ENCODE measurements at regions not wholly inside any gene's neighbourhood (a gene's known extent, or its start where the extent isn't known, plus 50 kb on each side); places are given as distances from the start of the nearest gene placed in this dataset.

GRCh38 chr11:11155962-11156815 is 196.9 kb downstream of the CSNK2A3 start:
- H3K4me1 Mint-ChIP-seq, result no peaks in the 10 kb centered on the region
- TF ChIP-seq FOXP1 (CRISPR knock-in tag; IDR thresholded peaks at IDR 0.05; ENCODE audit: borderline replicate concordance), result 0 out of 2 replicates have a peak, but pooled peaks have one; percentile 31
- TF ChIP-seq ZNF121 (CRISPR knock-in tag; IDR thresholded peaks at IDR 0.05), result peak; percentile 74
- TF ChIP-seq, protein P1, sequence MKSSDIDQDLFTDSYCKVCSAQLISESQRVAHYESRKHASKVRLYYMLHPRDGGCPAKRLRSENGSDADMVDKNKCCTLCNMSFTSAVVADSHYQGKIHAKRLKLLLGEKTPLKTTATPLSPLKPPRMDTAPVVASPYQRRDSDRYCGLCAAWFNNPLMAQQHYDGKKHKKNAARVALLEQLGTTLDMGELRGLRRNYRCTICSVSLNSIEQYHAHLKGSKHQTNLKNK (CRISPR knock-in tag; IDR thresholded peaks at IDR 0.05), result no peak
- TF ChIP-seq, protein P2, sequence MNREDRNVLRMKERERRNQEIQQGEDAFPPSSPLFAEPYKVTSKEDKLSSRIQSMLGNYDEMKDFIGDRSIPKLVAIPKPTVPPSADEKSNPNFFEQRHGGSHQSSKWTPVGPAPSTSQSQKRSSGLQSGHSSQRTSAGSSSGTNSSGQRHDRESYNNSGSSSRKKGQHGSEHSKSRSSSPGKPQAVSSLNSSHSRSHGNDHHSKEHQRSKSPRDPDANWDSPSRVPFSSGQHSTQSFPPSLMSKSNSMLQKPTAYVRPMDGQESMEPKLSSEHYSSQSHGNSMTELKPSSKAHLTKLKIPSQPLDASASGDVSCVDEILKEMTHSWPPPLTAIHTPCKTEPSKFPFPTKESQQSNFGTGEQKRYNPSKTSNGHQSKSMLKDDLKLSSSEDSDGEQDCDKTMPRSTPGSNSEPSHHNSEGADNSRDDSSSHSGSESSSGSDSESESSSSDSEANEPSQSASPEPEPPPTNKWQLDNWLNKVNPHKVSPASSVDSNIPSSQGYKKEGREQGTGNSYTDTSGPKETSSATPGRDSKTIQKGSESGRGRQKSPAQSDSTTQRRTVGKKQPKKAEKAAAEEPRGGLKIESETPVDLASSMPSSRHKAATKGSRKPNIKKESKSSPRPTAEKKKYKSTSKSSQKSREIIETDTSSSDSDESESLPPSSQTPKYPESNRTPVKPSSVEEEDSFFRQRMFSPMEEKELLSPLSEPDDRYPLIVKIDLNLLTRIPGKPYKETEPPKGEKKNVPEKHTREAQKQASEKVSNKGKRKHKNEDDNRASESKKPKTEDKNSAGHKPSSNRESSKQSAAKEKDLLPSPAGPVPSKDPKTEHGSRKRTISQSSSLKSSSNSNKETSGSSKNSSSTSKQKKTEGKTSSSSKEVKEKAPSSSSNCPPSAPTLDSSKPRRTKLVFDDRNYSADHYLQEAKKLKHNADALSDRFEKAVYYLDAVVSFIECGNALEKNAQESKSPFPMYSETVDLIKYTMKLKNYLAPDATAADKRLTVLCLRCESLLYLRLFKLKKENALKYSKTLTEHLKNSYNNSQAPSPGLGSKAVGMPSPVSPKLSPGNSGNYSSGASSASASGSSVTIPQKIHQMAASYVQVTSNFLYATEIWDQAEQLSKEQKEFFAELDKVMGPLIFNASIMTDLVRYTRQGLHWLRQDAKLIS (CRISPR knock-in tag; IDR thresholded peaks at IDR 0.05; ENCODE audit: borderline replicate concordance), result no peak
- TF ChIP-seq ZNF512 (CRISPR knock-in tag; IDR thresholded peaks at IDR 0.05; ENCODE audit: borderline replicate concordance), result no peak
- no peak for TF ChIP-seq FOXK1 (CRISPR knock-in tag; IDR thresholded peaks at IDR 0.05)
- TF ChIP-seq, protein P3, sequence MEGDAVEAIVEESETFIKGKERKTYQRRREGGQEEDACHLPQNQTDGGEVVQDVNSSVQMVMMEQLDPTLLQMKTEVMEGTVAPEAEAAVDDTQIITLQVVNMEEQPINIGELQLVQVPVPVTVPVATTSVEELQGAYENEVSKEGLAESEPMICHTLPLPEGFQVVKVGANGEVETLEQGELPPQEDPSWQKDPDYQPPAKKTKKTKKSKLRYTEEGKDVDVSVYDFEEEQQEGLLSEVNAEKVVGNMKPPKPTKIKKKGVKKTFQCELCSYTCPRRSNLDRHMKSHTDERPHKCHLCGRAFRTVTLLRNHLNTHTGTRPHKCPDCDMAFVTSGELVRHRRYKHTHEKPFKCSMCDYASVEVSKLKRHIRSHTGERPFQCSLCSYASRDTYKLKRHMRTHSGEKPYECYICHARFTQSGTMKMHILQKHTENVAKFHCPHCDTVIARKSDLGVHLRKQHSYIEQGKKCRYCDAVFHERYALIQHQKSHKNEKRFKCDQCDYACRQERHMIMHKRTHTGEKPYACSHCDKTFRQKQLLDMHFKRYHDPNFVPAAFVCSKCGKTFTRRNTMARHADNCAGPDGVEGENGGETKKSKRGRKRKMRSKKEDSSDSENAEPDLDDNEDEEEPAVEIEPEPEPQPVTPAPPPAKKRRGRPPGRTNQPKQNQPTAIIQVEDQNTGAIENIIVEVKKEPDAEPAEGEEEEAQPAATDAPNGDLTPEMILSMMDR (IDR thresholded peaks at IDR 0.05), result peak; percentile 85
- TF ChIP-seq JUN (CRISPR knock-in tag; IDR thresholded peaks at IDR 0.05), result no peak
- TF ChIP-seq ZBTB43 (CRISPR knock-in tag; IDR thresholded peaks at IDR 0.05), result no peak
- peak; percentile 97 for ATAC-seq
- H3K27ac Mint-ChIP-seq, result no peak overlapping the region
- H3K36me3 Mint-ChIP-seq, result no peaks in the 10 kb centered on the region
- peaks cover 8% of the 10 kb centered on the region for H3K9me3 Mint-ChIP-seq
- H3K4me3 Mint-ChIP-seq, result no peak overlapping the region
- ChIA-PET POLR2A (no interaction called here), CTCF (interaction anchor here (0.7 to 3.6 kb wide), 37 partner anchors 8 to 631 kb away, joined by 3 to 47 read pairs (median 4); no protein-coding TSS in a partner anchor)
- DNase-seq (ENCODE audit: low spot score), result peak; percentile 86
- H3K27me3 Mint-ChIP-seq (ENCODE audit: low read depth), result no peaks in the 10 kb centered on the region; the same call in 1 of the 2 replicates

DNA sequence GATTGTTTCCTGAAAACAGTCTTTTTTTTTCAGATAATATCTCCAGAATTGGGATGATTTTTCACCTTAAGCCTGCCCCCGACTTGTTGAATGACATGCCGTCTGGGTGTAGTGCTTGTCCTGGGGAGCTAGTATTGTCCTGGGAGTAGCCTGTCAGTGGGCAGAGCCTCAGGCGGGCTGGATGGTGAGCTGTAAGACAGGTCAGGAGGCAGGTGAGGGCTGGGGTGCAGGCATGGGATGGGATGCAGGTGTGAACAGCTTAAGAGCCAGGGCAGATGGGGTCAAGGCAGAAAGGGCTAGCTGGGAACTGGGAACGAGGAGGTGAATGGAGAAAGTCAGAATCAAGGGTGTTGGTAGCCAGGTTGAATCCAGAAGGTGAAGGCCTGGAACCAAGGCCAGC is 200.2 kb downstream of the CSNK2A3 start:
- Mint-ChIP-seq H3K4me1 (peaks cover 12% of the 10 kb centered on the region), H3K27me3 (ENCODE audit: low read depth) (peaks cover under 1% of the 10 kb centered on the region), H3K9me3 (peaks cover 1% of the 10 kb centered on the region), H3K4me3 (no peak overlapping the region), H3K27ac (no peak overlapping the region), H3K36me3 (peaks cover 1% of the 10 kb centered on the region; the same call in 1 of the 2 replicates)
- ChIA-PET CTCF (interaction anchor here (1.1 kb wide), 1 partner anchor 125 kb away, joined by 3 read pairs; no protein-coding TSS in a partner anchor), POLR2A (no interaction called here)
- ATAC-seq (no peak), DNase-seq (ENCODE audit: low spot score) (no peak)
- TF ChIP-seq, protein P4, sequence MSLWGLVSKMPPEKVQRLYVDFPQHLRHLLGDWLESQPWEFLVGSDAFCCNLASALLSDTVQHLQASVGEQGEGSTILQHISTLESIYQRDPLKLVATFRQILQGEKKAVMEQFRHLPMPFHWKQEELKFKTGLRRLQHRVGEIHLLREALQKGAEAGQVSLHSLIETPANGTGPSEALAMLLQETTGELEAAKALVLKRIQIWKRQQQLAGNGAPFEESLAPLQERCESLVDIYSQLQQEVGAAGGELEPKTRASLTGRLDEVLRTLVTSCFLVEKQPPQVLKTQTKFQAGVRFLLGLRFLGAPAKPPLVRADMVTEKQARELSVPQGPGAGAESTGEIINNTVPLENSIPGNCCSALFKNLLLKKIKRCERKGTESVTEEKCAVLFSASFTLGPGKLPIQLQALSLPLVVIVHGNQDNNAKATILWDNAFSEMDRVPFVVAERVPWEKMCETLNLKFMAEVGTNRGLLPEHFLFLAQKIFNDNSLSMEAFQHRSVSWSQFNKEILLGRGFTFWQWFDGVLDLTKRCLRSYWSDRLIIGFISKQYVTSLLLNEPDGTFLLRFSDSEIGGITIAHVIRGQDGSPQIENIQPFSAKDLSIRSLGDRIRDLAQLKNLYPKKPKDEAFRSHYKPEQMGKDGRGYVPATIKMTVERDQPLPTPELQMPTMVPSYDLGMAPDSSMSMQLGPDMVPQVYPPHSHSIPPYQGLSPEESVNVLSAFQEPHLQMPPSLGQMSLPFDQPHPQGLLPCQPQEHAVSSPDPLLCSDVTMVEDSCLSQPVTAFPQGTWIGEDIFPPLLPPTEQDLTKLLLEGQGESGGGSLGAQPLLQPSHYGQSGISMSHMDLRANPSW (CRISPR knock-in tag; conservative IDR thresholded peaks at IDR 0.05; ENCODE audit: low read depth), result no peak
- TF ChIP-seq ZNF317 (CRISPR knock-in tag; IDR thresholded peaks at IDR 0.05; ENCODE audit: borderline replicate concordance, low read depth), result no peak
- no peak for TF ChIP-seq ZNF263 (CRISPR knock-in tag; IDR thresholded peaks at IDR 0.05; ENCODE audit: low read depth)
- TF ChIP-seq ZSCAN18 (CRISPR knock-in tag; IDR thresholded peaks at IDR 0.05), result no peak
- TF ChIP-seq ZNF512 (CRISPR knock-in tag; IDR thresholded peaks at IDR 0.05; ENCODE audit: borderline replicate concordance), result no peak
- TF ChIP-seq ZNF671 (CRISPR knock-in tag; IDR thresholded peaks at IDR 0.05), result no peak
- TF ChIP-seq CDX4 (CRISPR knock-in tag; IDR thresholded peaks at IDR 0.05; ENCODE audit: borderline replicate concordance), result no peak
- TF ChIP-seq MXD4 (CRISPR knock-in tag; IDR thresholded peaks at IDR 0.05; ENCODE audit: borderline replicate concordance), result no peak
